ENCODE measurements at regions not wholly inside any gene's neighbourhood (a gene's known extent, or its start where the extent isn't known, plus 50 kb on each side); places are given as distances from the start of the nearest gene placed in this dataset.

GRCh38 chr11:34791780-34792542 lies 124.2 kb downstream of the APIP start (continued):
- no peak for TF ChIP-seq IRF3 (IDR thresholded peaks at IDR 0.05)
- no peak for TF ChIP-seq SIX5 (IDR thresholded peaks at IDR 0.05; ENCODE audit: low read depth, low read length, severe bottlenecking)
- TF ChIP-seq PBX3 (IDR thresholded peaks at IDR 0.05; ENCODE audit: insufficient replicate concordance, low read depth, low read length): no peak

DNA sequence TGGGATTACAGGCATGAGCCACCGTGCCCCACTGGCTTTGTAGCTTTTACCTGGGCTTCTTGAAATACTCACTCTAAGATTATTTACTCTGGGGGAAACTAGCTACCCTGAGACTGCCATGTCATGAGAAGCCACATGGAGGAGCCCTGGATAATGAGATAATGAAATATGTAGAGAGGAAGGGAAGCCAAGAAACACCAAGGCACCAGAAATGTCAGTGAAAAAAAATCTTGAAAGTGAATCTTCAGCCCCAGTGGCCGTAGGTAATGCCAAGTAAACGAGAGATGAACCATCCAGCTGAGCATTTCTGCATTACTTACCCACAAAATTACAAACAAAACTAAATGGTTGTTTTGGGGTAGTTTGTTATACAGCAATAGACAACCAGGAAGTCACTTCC lies 125.6 kb downstream of the APIP start:
- intact Hi-C loops (cut with micrococcal nuclease; ENCODE audit: unreplicated experiment): no loop called here
- Histone ChIP-seq H3K36me3 (ENCODE audit: control insufficient read depth in 2 of 2, insufficient read depth in 2 of 2, low read length in 1 of 2) (no peaks in the 10 kb centered on the region), H3K4me3 (no peak overlapping the region), H3K27ac (ENCODE audit: control insufficient read depth, insufficient read depth) (no peak overlapping the region), H3K4me2 (ENCODE audit: control insufficient read depth, insufficient read depth) (no peak overlapping the region), H3K79me2 (ENCODE audit: control insufficient read depth, insufficient read depth, low read length) (no peaks in the 10 kb centered on the region), H3K27me3 (replicated peaks in 1 of 2; ENCODE audit: control insufficient read depth in 2 of 2, insufficient read depth in 2 of 2, low read length in 1 of 2) (no peaks in the 10 kb centered on the region), H3K9ac (ENCODE audit: control insufficient read depth, insufficient read depth, low read length) (no peak overlapping the region), H2AFZ (ENCODE audit: control insufficient read depth, low read depth, low read length) (no peak overlapping the region), H3K9me3 (replicated peaks; ENCODE audit: control insufficient read depth, insufficient read depth, low read length) (no peaks in the 10 kb centered on the region; the same call in 2 of the 3 replicates), H3K4me1 (ENCODE audit: control insufficient read depth, insufficient read depth, low read length) (no peaks in the 10 kb centered on the region), H4K20me1 (ENCODE audit: control insufficient read depth, insufficient read depth) (no peaks in the 10 kb centered on the region)
- no TSS peak for BruUV-seq (replicated peaks)
- ChIA-PET SMC1A (ENCODE audit: uncharacterized antibody, unreplicated experiment) (no interaction called here), POLR2A (no interaction called here), RAD21 (ENCODE audit: unreplicated experiment) (no interaction called here), CTCF (no interaction called here)
- 38% methylated on average over 3 of the region's 3 CpGs for WGBS (ENCODE audit: insufficient coverage, insufficient replicate concordance, low lambda C conversion rate, missing lambda C conversion rate)
- in situ Hi-C loops (cut with MboI): no loop called here
- TF ChIP-seq KDM1A (IDR thresholded peaks at IDR 0.05; ENCODE audit: borderline replicate concordance) (no peak), ATF7 (IDR thresholded peaks at IDR 0.05; ENCODE audit: low read depth) (no peak), RAD21 (IDR thresholded peaks at IDR 0.05; ENCODE audit: insufficient read depth, low read depth, low read length) (no peak), PAX5 (IDR thresholded peaks at IDR 0.05; ENCODE audit: borderline replicate concordance, low read depth, low read length) (no peak), CHD2 (IDR thresholded peaks at IDR 0.05; ENCODE audit: borderline replicate concordance, low read depth, low read length) (no peak), DPF2 (IDR thresholded peaks at IDR 0.05) (no peak), RB1 (IDR thresholded peaks at IDR 0.05; ENCODE audit: borderline replicate concordance) (no peak), SMAD1 (IDR thresholded peaks at IDR 0.05; ENCODE audit: low read depth, partially characterized antibody) (no peak)
- ATAC-seq (no peak), DNase-seq (ENCODE audit: low read depth, low spot score) (no peak), FAIRE-seq (no peak)

Measured in GM12878 (cell line).